ENCODE measurements at regions not wholly inside any gene's neighbourhood (a gene's known extent, or its start where the extent isn't known, plus 50 kb on each side); places are given as distances from the start of the nearest gene placed in this dataset.

DNA sequence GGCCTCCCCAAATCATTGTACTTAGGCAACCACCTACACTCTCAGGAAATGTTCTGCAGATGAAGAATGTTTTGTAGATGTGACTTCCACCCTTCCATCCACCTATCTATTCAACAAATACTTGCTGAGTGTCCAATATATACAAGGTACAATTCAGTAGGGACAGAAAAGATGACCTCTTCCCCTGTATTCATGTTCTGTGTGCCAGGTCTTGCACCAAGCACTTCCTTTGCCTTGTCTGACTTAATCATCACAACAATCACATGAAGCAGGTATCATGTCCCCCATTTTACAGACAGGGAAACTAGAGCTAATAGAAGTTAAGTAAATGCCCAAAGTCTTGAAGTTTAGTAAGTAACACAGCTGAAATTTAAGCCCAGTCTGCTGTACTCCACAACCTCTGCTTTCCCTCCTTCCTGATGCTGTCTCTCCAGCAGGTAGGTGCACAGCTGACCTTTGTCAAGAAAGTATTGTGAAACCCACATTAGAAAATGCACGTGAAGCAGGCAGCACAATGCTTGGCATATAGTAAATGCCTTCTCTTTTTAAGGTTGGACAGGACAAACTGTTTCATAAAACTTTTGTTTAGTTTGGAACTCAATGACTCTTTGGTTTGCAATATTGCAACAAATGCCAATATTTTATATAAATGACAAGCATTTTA is 296.5 kb downstream of the DEPDC1B start:
- no peak for DNase-seq (ENCODE audit: extremely low read depth in 1 of 11, low read depth in 9 of 11, low spot score in 4 of 11)

DNA sequence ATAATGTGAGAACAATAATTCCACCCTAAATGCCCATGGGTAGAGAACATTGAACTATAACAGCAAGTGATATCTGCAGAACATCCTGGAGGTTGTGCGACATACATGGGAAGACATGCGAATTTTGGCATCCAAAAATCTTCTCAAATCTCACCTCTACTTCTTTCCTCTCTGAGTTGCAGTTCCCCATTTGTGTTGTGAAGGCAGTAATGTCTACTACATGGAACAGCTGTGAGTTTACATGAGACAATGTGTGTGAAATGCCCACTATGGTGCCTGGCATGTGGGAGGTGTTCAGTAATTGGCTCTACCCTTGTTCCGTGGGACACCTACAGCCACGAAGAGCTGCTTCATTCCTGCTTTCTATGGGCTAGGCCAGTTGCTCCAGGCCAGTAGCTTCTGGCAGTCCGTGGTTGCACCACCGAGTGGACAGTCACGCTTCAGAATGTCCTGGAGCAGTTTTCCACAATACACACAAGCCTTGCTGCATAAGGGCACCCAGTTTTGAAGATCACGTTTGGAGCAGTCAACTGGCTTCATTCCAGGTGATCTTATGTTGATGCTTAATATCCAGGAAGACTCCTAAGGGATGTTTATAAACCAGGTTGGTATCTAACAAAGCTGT is 297.7 kb downstream of the DEPDC1B start:
- no peak for DNase-seq (ENCODE audit: extremely low read depth in 1 of 11, low read depth in 9 of 11, low spot score in 4 of 11)

DNA sequence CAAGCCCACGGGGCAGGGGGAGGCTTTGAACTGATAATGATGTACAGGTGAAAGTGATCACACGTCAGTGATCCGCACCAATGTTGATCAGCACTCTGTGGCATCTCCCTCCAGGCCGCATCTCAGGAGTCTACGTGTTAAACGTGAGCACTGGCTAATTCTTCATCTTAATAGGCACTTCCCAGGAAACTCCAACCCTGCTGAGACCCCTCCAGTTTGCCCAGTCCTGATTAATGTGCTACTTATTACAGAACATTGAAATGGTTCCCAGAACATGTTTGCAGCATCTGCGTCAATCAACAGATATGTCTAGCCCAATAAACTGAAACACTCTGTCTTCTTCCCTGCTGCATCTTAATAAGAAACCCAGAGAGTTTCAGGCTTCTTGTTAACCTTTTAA is 298.4 kb downstream of the DEPDC1B start:
- DNase-seq (ENCODE audit: extremely low read depth in 1 of 11, low read depth in 9 of 11, low spot score in 4 of 11) = no peak

DNA sequence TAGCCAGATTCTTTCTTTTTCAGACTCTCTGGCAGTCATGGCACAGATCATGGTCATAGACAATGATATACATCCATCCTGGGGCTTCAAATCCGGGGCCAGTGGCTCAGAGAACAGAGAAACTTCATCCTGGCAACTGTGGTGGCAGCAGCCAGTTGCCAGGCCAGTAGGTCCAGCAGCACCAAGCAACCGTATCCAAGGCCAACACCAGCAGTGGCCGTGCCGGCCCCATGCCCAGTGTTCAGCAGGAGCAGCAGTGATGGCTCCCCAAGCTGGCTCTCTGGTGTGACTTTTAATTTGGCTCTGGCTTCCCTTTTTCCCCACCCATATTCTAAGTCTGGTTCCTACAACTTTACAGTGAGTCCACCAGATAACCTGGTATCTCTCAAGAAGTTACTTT is 300.5 kb downstream of the DEPDC1B start:
- no peak for DNase-seq (ENCODE audit: extremely low read depth in 1 of 11, low read depth in 9 of 11, low spot score in 4 of 11)

DNA sequence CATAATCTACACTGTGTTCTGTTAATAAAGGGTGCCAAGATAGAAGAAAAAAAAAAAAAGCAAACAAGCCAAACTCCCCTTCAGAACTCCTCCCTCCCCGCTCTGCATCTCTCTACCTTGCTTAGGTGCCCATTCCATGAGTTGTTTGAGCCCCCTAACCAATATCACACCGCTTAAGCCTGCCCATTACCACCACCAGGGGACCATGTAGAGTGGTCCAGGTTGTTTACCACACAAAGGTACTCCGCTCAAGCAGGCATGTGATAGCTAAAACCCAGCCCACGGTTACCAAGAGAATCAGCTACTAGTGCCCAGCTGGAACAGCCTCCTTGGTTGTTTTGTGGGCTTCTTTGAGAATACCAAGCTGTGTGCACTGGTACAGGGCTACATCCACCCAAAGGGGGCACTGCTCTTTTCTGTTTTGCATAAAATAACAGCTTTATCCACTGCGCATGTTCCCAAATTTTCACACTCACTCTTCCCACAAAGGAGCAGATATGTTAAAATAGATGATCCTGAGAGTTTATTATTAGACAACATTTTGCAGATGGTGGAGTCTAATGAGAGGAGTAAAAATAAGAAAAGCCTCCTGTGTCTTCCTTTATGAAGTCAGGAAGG is 304.1 kb downstream of the DEPDC1B start:
- DNase-seq (ENCODE audit: extremely low read depth in 1 of 11, low read depth in 9 of 11, low spot score in 4 of 11) = no peak

DNA sequence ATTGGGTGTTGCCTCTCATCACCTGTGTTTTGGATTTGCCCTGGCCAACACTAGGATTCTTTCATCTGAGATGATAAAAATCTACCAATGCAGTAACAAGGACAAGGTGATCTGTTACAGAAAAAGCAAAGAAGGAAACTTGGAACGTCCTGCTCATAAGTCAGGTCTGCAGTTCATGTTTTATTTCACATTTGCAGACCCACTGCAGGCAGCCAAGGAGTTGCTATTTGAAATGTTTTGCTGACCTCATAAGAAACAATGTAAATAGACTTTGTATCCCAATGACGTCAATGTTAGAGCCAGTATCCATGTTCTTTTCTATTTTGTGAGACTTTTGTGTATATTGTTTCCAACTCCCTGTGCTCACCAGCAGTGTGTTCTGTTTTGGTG is 312.9 kb downstream of the DEPDC1B start:
- no peak for DNase-seq (ENCODE audit: extremely low read depth in 1 of 11, low read depth in 9 of 11, low spot score in 4 of 11)

DNA sequence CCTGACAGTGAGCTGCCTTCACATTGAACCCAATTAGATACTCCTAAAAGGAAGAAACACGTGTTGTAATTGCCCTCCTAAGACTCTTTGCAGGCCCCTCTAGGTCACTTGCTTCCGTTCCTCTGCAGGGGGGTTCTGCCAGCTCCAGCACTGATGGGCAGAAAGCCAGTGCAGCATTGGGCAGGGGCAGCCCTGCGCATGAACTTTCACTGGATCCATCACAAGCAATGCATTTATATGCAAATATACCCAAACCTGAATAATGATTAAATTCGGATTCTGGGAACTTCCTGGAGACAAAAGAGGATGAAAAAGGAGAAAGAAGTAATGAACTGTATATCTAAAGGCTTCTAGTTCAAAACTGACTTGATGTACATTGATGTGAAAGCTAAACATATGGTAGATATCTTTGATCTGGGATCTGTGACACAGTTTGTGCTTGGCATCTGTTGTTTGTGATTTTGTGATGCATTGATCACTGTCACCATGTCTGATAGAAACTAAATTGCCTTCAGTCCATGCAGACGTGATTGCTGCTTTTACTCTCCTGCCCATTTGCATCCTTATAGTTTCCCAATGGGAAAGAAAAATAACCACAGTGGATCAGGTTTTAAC is 313.4 kb downstream of the DEPDC1B start:
- DNase-seq (ENCODE audit: extremely low read depth in 1 of 11, low read depth in 9 of 11, low spot score in 4 of 11) = no peak

DNA sequence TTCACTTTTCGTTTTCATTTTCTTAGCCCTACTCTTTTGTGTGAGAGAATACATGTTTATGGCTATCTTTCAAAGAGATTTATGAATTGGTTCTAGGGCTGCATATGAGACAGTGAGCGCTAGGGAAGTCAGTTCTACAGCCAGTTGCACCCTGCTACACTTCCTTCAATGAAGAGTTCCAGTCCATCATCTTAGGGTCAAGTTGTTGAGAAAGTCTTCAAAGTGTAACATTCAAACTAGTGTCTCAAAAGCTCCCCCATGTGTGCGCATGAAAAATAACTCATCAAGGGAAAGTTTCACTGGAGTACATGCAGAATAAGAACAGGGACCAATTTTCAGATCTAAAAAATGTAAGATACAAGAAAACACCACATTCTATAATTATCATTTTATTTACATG is 317.2 kb downstream of the DEPDC1B start:
- DNase-seq (ENCODE audit: extremely low read depth in 1 of 11, low read depth in 9 of 11, low spot score in 4 of 11) = peak in 8 of 11 donors; percentile 22 to 57 (median 36)

DNA sequence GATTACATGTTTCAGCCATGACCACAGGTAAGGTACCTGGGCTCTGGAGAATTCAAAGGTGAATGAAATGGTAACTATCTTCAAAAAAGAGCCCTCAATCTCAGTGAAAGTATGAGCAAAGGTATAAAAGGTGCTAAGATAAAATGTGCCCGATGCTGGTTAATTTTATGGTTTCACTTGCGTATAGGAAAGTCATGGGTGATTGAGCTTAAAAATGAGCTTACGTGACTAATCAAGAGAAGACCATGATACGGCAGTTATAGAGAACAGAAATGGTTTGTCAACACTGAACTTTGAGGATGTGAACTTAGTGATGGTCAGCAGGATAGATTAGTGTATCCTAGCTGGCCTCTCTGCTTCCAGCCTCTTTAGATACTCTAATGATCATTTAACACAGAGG is 320.1 kb downstream of the DEPDC1B start:
- DNase-seq (ENCODE audit: extremely low read depth in 1 of 11, low read depth in 9 of 11, low spot score in 4 of 11) = no peak

DNA sequence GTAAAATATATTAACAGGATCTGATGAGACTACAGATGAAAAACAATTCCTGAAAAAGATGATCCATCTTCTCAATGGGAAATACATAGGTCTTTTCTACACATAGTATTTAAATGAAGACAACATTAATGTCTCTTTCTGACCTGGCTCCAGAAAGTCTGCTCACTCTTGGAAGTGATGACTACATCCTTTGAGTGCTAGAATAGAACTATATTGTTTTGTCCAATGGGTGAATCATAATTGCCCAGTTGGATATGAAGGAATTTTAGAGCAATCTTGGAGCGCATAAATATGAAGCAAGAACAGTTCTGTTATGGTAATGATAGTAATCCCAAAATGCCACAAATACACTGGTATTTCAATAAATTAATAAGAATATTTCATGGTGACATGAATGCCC is 322.1 kb downstream of the DEPDC1B start:
- DNase-seq (ENCODE audit: extremely low read depth in 1 of 11, low read depth in 9 of 11, low spot score in 4 of 11) = no peak

DNA sequence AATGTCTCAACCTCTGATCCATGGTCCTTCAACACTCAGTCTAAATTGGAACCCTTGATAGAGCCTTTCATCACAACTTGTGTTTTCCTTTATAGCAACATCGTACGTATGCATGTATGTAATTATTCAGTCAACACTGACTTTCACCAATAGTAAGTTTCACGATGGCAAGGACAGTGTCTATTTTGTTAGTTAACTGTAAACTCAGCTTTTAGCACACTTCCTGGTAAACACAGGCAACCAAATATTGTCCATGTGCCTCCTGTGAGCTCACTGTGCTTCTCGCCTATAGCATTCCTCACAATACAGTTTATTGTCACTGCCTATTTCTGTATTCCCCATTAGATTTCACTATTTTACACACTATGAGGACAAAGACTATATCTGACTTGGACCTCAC is 323.1 kb downstream of the DEPDC1B start:
- no peak for DNase-seq (ENCODE audit: extremely low read depth in 1 of 11, low read depth in 9 of 11, low spot score in 4 of 11)

DNA sequence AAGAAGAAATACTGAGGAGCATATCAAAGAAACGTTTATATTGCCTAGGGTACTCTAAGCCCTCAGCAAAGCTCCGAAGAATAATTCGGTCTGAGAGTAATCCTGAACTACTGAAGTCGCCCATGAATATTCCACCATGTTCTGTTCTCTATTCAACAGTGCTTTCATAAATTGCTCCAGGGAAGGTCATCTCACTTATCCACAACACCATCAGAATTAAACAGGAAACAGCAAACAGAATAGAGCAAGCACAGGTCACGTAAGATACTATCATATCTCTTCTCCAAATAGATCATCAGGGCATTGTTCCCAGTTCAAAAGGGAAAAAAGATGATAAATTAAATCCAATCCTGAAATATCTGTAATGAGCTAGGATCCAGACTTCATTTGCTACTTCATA is 325.6 kb downstream of the DEPDC1B start:
- DNase-seq (ENCODE audit: extremely low read depth in 1 of 11, low read depth in 9 of 11, low spot score in 4 of 11) = no peak

DNA sequence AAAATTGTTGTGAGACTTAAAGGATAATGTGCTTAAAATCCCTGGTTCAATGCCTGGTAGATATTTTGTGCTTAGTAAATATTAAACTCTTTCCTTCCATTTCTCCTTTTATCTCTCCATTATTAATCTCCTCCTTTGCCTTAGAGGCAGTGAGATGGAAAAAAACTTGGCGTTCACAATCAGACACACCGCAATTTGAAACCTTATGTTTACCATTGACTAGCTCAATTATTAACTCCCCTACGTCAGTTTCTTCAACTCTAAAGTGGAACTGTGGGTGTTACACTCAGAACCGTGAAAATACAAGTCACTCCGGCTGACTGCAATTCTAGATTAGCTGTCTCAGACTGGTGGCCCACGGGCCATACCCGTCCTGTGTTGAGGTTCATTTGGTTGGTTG is 327.2 kb downstream of the DEPDC1B start:
- DNase-seq (ENCODE audit: extremely low read depth in 1 of 11, low read depth in 9 of 11, low spot score in 4 of 11) = peak in 7 of 11 donors; percentile 13 to 37 (median 21)

DNA sequence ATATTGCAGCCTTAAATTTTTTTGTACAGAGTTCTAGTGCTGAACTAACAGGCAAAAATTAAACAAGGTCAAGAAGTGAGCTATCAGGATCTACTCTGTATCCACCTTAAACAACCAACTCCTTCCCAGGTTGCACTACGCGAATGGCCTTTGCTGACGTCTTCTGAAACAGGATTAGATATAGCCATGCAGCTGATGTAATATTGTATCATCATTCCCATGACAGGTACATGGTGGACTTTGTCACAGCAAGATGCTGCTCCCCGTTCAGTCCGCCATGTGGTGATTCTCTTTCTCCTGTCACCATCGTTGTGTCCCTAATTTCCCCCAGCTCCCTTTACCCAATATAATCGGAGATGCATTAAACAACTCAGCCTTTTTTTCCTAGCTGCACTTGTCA is 328.9 kb downstream of the DEPDC1B start:
- no peak for DNase-seq (ENCODE audit: extremely low read depth in 1 of 11, low read depth in 9 of 11, low spot score in 4 of 11)

DNA sequence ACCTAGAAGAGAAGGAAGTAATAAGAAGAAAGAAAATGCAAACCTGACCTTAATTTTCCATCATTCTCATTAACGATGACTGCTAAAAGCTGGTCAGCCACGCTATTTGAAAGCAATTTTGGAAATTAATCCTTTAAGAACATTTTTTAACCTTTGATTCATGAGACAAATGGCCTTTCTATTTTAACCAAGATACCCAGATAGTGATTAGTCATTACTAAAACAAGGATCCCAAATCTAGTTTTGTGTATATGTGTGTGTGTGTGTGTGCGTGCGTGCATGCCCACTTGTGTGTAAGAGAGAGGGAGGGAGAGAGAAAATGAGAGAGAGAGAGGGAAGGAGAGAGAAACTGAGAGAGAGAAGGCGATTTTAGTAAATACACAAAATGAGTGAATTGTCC is 329.5 kb downstream of the DEPDC1B start:
- no peak for DNase-seq (ENCODE audit: extremely low read depth in 1 of 11, low read depth in 9 of 11, low spot score in 4 of 11)

DNA sequence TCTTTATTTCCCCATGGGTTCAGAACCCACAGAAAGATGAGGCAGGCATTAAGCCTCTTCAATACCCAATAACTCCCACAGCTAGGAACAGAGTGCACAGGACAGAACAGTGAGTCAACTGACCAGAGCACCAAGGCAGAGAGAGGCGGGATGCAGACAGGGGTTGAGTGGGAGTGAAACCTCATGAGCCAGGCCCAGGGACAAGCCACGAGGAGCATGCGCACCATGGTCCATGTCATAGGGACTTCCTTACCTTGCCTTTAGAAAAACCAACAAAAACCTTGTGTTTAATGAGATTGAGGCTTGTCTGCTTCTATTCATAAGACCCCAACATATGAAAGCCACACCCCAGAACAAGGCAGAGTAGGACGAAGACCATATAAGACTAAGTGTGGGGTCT is 330.6 kb downstream of the DEPDC1B start:
- no peak for DNase-seq (ENCODE audit: extremely low read depth in 1 of 11, low read depth in 9 of 11, low spot score in 4 of 11)

DNA sequence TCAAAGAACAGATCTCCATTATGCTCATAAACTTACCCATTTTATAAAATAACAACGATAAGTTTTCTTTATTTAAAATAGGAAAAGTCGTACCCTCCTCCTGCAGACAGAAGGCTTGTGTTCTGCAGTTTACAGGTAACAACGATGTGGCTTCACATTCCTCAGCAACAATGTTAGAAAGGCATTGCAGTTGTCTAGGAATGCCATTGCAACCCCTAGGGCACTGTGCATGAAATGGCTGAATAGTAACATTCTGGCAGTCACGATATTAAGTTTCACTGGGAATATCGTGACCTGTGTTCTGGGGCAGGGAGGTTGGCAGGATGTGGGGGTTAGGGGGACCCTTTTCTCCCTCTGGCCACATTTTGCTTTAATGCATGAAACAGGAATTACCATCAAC is 331.9 kb downstream of the DEPDC1B start:
- DNase-seq (ENCODE audit: extremely low read depth in 1 of 11, low read depth in 9 of 11, low spot score in 4 of 11) = no peak

DNA sequence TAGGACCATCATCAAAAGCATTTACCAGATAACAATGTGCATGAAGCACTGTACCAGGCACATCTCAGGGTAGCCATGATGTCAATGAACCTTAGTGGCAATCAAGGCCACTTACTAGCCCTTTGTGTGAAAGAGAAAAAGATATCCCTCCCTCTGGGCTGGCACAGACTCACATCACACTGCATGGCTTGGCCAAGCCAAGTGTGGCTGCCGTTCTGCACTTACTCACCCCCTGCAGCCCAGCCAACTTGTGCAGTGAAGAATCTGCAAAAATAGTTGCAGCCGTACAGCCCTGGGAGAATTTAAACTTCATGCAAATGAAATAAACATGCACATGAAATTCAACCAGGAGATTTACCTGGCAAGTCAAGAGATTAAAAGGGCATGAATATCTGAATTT is 333.5 kb downstream of the DEPDC1B start:
- no peak for DNase-seq (ENCODE audit: extremely low read depth in 1 of 11, low read depth in 9 of 11, low spot score in 4 of 11)

DNA sequence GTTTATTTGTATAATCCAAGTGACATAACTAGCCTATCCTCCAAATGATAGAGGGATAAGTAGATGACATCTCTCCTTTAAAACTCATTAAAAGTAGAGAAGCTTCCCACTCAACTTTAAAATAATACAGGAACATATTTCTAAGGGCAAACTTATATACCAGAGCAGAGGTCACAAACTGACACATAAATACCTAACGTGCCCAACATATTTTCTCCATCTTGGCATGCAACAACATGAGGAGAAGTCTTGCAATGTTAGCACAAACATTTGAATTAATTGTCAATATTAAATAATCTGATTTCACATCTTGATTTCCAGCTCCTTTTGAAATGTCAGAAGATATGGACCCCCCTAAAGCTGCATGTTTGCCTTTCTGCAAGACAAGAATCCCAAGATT is 335.0 kb downstream of the DEPDC1B start:
- DNase-seq (ENCODE audit: extremely low read depth in 1 of 11, low read depth in 9 of 11, low spot score in 4 of 11) = no peak

DNA sequence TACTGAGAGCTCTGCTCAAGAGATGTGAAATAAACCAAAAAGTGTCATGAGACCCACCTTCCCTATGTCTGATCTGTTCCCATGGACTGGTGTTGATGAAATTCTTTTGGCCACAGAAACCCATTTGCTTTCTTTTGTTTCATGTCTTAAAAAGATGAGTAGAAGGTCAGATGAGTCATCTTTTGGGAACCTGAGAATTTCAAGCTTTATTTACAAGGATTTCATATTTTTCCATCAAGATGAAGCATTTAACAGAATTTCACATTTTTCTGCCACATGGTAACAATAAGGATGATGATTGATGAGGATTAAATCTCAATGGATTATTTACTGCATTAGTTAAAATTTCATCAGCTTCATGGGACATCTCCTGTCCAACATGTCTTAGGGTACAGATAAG is 337.8 kb downstream of the DEPDC1B start:
- no peak for DNase-seq (ENCODE audit: extremely low read depth in 1 of 11, low read depth in 9 of 11, low spot score in 4 of 11)

Data from renal cortex interstitium (tissue), 11 donors.